GM20000 (cell line): ENCODE measurements at regions not wholly inside any gene's neighbourhood (a gene's known extent, or its start where the extent isn't known, plus 50 kb on each side); places are given as distances from the start of the nearest gene placed in this dataset.

ENCODE experiments used
- DNase-seq: peaks from one replicate; pipeline ENCODE4 v3.0.0; 2012; ENCODE audit warnings: low spot score
- TF ChIP-seq, protein P1 (sequence below): IDR thresholded peaks from 2 replicates; pipeline ENCODE4 v1.5.1; 2012; ENCODE audit warnings: mild to moderate bottlenecking, control low read depth; ENCODE audit errors: extremely low read depth, missing control alignments

DNA sequence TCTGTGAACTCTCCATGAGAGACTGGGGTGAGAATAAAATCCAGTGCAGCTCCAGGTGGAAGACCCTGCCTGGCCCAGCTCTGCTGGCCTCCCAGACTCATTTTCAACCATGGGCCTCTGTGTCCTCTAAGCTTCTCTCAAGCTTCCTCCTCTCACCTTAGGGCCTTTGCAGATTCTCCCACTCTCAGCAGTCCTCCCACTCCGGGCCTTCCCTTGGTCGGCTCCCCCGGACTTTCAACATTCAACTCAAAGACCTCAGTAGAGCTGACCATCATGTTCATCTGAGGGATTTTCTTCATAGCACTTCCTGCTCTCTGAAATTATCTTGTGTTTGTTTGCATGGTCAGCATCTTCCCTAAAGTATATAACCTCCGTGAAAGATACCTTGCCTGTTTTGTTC, 370.5 kb upstream of the ZNF507 start:
- no peak for DNase-seq
- TF ChIP-seq, protein P1, sequence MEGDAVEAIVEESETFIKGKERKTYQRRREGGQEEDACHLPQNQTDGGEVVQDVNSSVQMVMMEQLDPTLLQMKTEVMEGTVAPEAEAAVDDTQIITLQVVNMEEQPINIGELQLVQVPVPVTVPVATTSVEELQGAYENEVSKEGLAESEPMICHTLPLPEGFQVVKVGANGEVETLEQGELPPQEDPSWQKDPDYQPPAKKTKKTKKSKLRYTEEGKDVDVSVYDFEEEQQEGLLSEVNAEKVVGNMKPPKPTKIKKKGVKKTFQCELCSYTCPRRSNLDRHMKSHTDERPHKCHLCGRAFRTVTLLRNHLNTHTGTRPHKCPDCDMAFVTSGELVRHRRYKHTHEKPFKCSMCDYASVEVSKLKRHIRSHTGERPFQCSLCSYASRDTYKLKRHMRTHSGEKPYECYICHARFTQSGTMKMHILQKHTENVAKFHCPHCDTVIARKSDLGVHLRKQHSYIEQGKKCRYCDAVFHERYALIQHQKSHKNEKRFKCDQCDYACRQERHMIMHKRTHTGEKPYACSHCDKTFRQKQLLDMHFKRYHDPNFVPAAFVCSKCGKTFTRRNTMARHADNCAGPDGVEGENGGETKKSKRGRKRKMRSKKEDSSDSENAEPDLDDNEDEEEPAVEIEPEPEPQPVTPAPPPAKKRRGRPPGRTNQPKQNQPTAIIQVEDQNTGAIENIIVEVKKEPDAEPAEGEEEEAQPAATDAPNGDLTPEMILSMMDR: no peak

DNA sequence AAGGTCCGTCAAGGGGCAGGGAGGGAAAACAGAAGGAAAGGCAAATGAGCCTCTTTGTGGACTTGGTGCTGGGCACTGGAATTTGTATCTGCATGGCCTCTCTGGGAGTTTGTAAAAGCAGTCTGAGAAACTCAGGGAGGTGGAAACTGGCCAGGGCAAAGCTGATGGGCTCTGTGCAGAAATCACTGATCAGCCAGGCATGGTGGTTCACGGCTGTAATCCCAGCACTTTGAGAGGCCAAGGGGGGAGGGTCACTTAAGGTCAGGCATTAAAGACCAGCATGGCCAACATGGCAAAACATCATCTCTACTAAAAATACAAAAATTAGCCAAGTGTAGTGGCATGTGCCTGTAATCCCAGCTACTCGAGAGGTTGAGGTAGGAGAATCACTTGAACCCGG, 369.9 kb upstream of the ZNF507 start:
- TF ChIP-seq, protein P1: no peak
- no peak for DNase-seq

DNA sequence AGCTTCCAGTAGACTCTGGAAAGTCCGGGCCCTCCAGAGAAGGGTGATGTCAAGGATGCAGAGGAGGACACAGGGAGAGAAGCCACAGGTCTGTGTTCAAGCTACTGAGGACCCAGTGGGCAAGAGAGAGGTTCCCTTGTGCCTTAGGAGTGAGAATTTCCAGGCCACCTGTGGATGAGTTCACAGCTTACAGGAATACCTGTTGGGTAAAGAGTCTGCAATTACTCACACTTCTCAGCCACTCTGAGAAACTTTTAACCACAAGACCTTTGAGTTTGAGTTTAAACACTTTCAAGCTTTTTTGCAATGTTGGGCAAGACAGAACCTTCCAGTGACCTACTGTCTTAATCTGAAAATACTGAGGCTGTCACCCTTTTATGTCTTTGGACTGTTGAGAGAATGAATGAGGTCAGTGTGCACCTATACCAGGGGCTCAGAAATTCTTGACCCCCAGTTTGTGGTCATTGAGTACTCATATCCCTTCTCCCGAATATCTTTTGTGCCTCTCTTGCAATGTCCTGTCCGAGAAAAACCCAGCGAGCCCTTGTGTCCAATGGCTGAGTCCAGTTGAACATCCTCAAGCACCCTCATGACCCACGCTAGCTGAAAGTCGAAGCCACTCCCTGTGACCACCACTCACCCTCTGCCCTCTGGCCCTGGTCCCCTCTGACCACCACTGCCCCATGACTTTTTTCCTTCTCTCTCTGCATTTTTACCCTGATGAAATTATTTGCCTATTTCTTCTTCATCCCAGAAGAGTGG, 368.5 kb upstream of the ZNF507 start:
- TF ChIP-seq, protein P1: no peak
- no peak for DNase-seq

DNA sequence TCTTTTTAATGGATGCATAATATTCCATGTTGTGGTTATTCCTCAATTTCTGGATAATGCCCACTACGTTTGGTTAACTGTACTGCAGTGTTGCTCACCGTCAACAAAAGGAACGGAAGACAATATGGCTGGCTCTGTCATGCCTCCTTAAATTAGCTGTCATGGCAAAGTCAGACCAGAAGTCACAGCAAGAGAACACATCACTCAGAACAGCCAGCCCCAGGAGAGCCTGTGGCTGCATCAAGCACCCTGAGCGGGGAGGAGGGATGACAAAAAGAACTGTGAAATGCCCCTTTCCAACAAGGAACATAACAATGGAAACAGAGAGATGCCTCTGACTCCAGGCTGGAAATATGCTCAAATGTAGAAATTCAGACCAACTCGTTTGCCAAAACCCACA, 366.0 kb upstream of the ZNF507 start:
- TF ChIP-seq, protein P1: no peak

DNA sequence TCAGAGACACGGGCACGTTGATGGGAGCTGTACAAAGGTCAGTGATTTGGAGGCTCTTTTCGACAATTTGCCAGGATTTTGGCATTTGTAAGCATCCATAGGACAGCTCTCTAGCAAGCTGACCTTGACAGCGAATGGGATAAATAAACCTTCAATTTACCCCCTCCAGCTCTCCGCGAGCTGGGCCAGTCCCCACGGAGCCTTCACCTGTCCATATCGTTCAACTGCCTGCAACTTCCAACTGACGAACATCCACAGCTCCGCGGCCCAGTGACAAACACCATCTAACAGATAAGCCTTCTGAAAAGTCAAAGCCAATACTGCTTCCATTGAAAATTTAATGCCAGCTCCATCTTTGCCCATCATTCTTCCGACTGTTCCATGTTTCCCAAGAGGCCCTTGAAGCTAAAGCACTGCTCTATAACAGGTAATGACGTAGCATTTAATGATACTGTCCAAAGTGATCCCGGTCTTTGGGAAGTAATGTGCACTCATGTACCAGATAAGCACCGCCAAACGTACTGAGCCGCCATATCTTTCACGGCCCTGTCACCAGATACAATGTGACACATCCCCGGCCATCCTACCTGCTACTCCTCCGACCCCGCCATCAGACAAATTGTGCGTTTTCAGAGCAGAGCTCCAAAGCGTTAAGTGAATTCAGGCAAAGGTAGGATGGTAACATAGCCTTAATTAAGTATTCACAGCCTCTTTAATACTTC, 365.3 kb upstream of the ZNF507 start:
- TF ChIP-seq, protein P1: no peak
- no peak for DNase-seq

More for the DNA sequence above, 366.0 kb upstream of the ZNF507 start:
- DNase-seq: no peak

DNA sequence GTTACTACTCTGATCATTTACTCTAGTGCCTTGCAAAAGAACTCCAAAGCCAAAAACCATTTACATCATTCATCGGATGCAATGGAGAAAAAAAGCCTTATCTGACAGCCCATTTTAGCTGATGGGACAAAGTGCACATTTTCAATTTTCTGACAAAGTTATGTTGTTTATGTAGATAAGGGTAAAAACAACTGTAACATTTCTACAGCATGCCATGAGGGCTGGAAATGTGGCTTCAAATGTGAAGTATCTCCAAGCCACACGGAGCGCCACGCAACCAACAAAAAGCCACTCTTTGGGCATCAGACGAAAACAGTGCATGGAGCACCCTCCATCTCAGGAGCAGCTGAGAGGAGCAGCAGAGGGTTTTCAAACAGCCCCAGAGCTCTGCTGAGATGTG, 364.6 kb upstream of the ZNF507 start:
- TF ChIP-seq, protein P1: no peak
- DNase-seq: no peak

DNA sequence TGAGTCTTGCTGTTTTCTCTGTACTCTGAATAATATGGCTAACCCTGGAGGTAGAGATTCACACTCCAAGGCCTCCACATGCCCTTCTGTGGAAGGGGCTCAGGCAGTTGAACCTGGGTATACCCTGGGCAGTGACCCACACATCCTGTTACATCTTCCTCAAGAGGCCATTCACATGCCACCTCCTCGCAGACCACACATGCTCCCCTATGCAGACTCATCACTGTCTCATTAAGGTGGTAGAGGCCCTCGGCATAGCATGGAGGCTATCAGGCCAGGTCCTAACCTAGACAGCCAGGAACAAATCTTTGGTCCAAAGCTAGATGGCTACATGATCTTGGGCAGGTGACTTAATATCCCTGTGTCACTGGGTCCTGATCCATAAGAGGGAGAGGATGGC, 363.9 kb upstream of the ZNF507 start:
- TF ChIP-seq, protein P1: no peak
- no peak for DNase-seq
